ENCODE measurements at regions not wholly inside any gene's neighbourhood (a gene's known extent, or its start where the extent isn't known, plus 50 kb on each side); places are given as distances from the start of the nearest gene placed in this dataset.

GRCh38 chr2:185375731-185376130 lies 362.9 kb upstream of the FSIP2 start:
- H3K36me3 ChIP-seq (ENCODE audit: low read depth, missing control alignments) = no peaks in the 10 kb centered on the region
- H3K9me3 ChIP-seq = no peaks in the 10 kb centered on the region
- no peaks in the 10 kb centered on the region for H3K4me1 ChIP-seq
- H3K27ac ChIP-seq = no peak overlapping the region
- no peak overlapping the region for H3K4me3 ChIP-seq
- DNase-seq = no peak
- intact Hi-C loops (cut with DNase I; ENCODE audit: low total_unique reads) = no loop called here
- no peaks in the 10 kb centered on the region for H3K27me3 ChIP-seq
- WGBS, 2 donors = 64 to 79% methylated on average over 3 of the region's 3 CpGs
- TF ChIP-seq CTCF (IDR thresholded peaks at IDR 0.05) (no peak), POLR2A (IDR thresholded peaks at IDR 0.05) (no peak)

- H3K4me3 ChIP-seq = no peak overlapping the region
- intact Hi-C loops (cut with DNase I; ENCODE audit: low total_unique reads) = no loop called here
- no peaks in the 10 kb centered on the region for H3K9me3 ChIP-seq
- TF ChIP-seq POLR2A (IDR thresholded peaks at IDR 0.05) (no peak), CTCF (IDR thresholded peaks at IDR 0.05) (no peak)
- no peak overlapping the region for H3K27ac ChIP-seq
- no peak for DNase-seq
- H3K4me1 ChIP-seq = no peaks in the 10 kb centered on the region
- 77 to 84% methylated on average over 1 of the region's 1 CpG for WGBS, 2 donors
- H3K27me3 ChIP-seq = no peaks in the 10 kb centered on the region
- no peaks in the 10 kb centered on the region for H3K36me3 ChIP-seq (ENCODE audit: low read depth, missing control alignments)
These were observed 357.0 kb upstream of the FSIP2 start for GRCh38 chr2:185381631-185382030.

- H3K4me1 ChIP-seq = no peaks in the 10 kb centered on the region
- H3K36me3 ChIP-seq (ENCODE audit: low read depth, missing control alignments) = no peaks in the 10 kb centered on the region
- no peak for TF ChIP-seq POLR2A (IDR thresholded peaks at IDR 0.05)
- TF ChIP-seq CTCF (IDR thresholded peaks at IDR 0.05) = no peak
- H3K27ac ChIP-seq = no peak overlapping the region
- 80 to 85% methylated on average over 2 of the region's 2 CpGs for WGBS, 2 donors
- no peak overlapping the region for H3K4me3 ChIP-seq
- intact Hi-C loops (cut with DNase I; ENCODE audit: low total_unique reads) = no loop called here
- H3K9me3 ChIP-seq = no peaks in the 10 kb centered on the region
- H3K27me3 ChIP-seq = no peaks in the 10 kb centered on the region
- DNase-seq = no peak
These were observed 353.6 kb upstream of the FSIP2 start for GRCh38 chr2:185384822-185385560.

- H3K36me3 ChIP-seq (ENCODE audit: low read depth, missing control alignments) = no peaks in the 10 kb centered on the region
- no peaks in the 10 kb centered on the region for H3K27me3 ChIP-seq
- no peak overlapping the region for H3K27ac ChIP-seq
- H3K9me3 ChIP-seq = no peaks in the 10 kb centered on the region
- no peak overlapping the region for H3K4me3 ChIP-seq
- 62 to 66% methylated on average over 2 of the region's 2 CpGs for WGBS, 2 donors
- intact Hi-C loops (cut with DNase I; ENCODE audit: low total_unique reads) = no loop called here
- no peak for TF ChIP-seq POLR2A (IDR thresholded peaks at IDR 0.05)
- TF ChIP-seq CTCF (IDR thresholded peaks at IDR 0.05) = no peak
- H3K4me1 ChIP-seq = no peaks in the 10 kb centered on the region
- no peak for DNase-seq
These were observed 350.4 kb upstream of the FSIP2 start for GRCh38 chr2:185388226-185388625.

GRCh38 chr2:185391543-185391942 lies 347.1 kb upstream of the FSIP2 start:
- no peaks in the 10 kb centered on the region for H3K9me3 ChIP-seq
- no peaks in the 10 kb centered on the region for H3K36me3 ChIP-seq (ENCODE audit: low read depth, missing control alignments)
- intact Hi-C loops (cut with DNase I; ENCODE audit: low total_unique reads) = no loop called here
- H3K27me3 ChIP-seq = no peaks in the 10 kb centered on the region
- no peak overlapping the region for H3K27ac ChIP-seq
- H3K4me3 ChIP-seq = no peak overlapping the region
- no peaks in the 10 kb centered on the region for H3K4me1 ChIP-seq
- TF ChIP-seq POLR2A (IDR thresholded peaks at IDR 0.05) = no peak
- no peak for TF ChIP-seq CTCF (IDR thresholded peaks at IDR 0.05)
- DNase-seq = no peak

All from testis (tissue), 2 donors.